Spleen (tissue), 11 donors: ENCODE measurements at regions not wholly inside any gene's neighbourhood (a gene's known extent, or its start where the extent isn't known, plus 50 kb on each side); places are given as distances from the start of the nearest gene placed in this dataset.

Source experiments
- DNase-seq: peaks from one replicate; pipeline ENCODE4 v3.0.0-alpha.2; 2020
- H3K27ac ChIP-seq, 8 donors: fragments of 200-600 bp; sonication (generic) in 7 of 8; 1 replicate in 4 of 8; 2 replicates in 4 of 8; pipeline versions ENCODE4 v1.5.0 to v1.8.0; 2016 to 2021; ENCODE audit warnings: inconsistent platforms in 4 of 8, mild to moderate bottlenecking in 4 of 8, moderate library complexity in 1 of 8
- H3K27me3 ChIP-seq, 7 donors: fragments of 200-600 bp; sonication (generic) in 6 of 7; replicated peaks in 1 of 7; 1 replicate in 4 of 7; 2 replicates in 3 of 7; pipeline versions ENCODE4 v1.5.0 to v1.8.0; 2016 to 2021; ENCODE audit warnings: inconsistent platforms in 3 of 7, mild to moderate bottlenecking in 1 of 7
- H3K36me3 ChIP-seq, 6 donors: fragments of 200-600 bp; sonication (generic) in 5 of 6; 1 replicate in 4 of 6; 2 replicates in 2 of 6; pipeline versions ENCODE4 v1.5.0 to v1.8.0; 2016 to 2021; ENCODE audit warnings: inconsistent platforms in 2 of 6
- H3K4me1 ChIP-seq, 6 donors: fragments of 200-600 bp; sonication (generic) in 5 of 6; 1 replicate in 3 of 6; 2 replicates in 3 of 6; pipeline versions ENCODE4 v1.5.0 to v1.8.0; 2016 to 2021; ENCODE audit warnings: inconsistent platforms in 3 of 6
- H3K4me3 ChIP-seq, 8 donors: fragments of 200-600 bp; sonication (generic) in 7 of 8; 1 replicate in 4 of 8; 2 replicates in 4 of 8; pipeline versions ENCODE4 v1.5.0 to v1.8.0; 2016 to 2021; ENCODE audit warnings: inconsistent platforms in 4 of 8, mild to moderate bottlenecking in 4 of 8, moderate library complexity in 2 of 8
- H3K9me3 ChIP-seq, 8 donors: fragments of 200-600 bp; sonication (generic) in 7 of 8; 1 replicate in 4 of 8; 2 replicates in 4 of 8; pipeline versions ENCODE4 v1.5.0 to v1.8.0; 2016 to 2021; ENCODE audit warnings: inconsistent platforms in 4 of 8
- POLR2A ChIP-seq, 3 donors: fragments of 450-650 bp; IDR thresholded peaks; one replicate each; pipeline ENCODE4 v1.5.1; 2017; ENCODE audit warnings: antibody characterized with exemption in 3 of 3, mild to moderate bottlenecking in 1 of 3
- POLR2AphosphoS5 ChIP-seq, 3 donors: sonication (generic); formaldehyde crosslinking; IDR thresholded peaks; one replicate each; pipeline ENCODE4 v1.5.1; 2017; ENCODE audit warnings: antibody characterized with exemption in 3 of 3
- WGBS, 5 donors: extraction: QIAGEN DNeasy Blood & Tissue Kit in 3 of 5; methylation state at CpG; one replicate each; pipeline versions ENCODE4 v1.1.5 to v1.1.7; 2013 to 2018; 5-methylcytosine and 5-hydroxymethylcytosine counted together
- intact Hi-C: fragments of 100-400 bp; cut with DNase I; formaldehyde crosslinking; loops from one replicate; pipeline ENCODE4 v1.15.0; 2023; ENCODE audit warnings: low total_unique reads
- TF ChIP-seq, protein P1 (sequence below), 11 experiments: fragments of 200-600 bp in 7 of 11; fragments of 450-650 bp in 4 of 11; sonication (generic) in 4 of 11; IDR thresholded peaks in 8 of 11; conservative IDR thresholded peaks in 3 of 11; 1 replicate in 7 of 11; 2 replicates in 4 of 11; pipeline versions ENCODE4 v1.4.0 to v1.8.0; 2016 to 2021; ENCODE audit warnings: antibody characterized with exemption in 11 of 11, inconsistent platforms in 4 of 11, mild to moderate bottlenecking in 1 of 11
- donor health status: healthy with polysubstance abuse.
- donor health status: DM: no; HTN: no; CAD: no; lungs with moderate emphysema.
- donor health status: DM: no; HTN: no; CAD: no.
- donor health status: Bipolar disorder and iron deficiency.
- donor health status: healthy.
- donor health status: DM: no; HTN: no; CAD: no.
- donor health status: DM: yes; HTN: yes; CAD: no.

GRCh38 chr7:81367326-81367931 is 402.4 kb downstream of the HGF start:
- H3K27me3 ChIP-seq, result no peaks in the 10 kb centered on the region
- no peak overlapping the region for H3K27ac ChIP-seq
- no peak for DNase-seq
- no peak for TF ChIP-seq POLR2AphosphoS5 (IDR thresholded peaks at IDR 0.05)
- TF ChIP-seq POLR2A (IDR thresholded peaks at IDR 0.05), result no peak
- TF ChIP-seq, protein P1, sequence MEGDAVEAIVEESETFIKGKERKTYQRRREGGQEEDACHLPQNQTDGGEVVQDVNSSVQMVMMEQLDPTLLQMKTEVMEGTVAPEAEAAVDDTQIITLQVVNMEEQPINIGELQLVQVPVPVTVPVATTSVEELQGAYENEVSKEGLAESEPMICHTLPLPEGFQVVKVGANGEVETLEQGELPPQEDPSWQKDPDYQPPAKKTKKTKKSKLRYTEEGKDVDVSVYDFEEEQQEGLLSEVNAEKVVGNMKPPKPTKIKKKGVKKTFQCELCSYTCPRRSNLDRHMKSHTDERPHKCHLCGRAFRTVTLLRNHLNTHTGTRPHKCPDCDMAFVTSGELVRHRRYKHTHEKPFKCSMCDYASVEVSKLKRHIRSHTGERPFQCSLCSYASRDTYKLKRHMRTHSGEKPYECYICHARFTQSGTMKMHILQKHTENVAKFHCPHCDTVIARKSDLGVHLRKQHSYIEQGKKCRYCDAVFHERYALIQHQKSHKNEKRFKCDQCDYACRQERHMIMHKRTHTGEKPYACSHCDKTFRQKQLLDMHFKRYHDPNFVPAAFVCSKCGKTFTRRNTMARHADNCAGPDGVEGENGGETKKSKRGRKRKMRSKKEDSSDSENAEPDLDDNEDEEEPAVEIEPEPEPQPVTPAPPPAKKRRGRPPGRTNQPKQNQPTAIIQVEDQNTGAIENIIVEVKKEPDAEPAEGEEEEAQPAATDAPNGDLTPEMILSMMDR (IDR thresholded peaks at IDR 0.05 in 8 of 11, conservative IDR thresholded peaks at IDR 0.05 in 3 of 11), result no peak
- no peaks in the 10 kb centered on the region for H3K36me3 ChIP-seq
- 66 to 85% (median 75%) methylated on average over 3 of the region's 3 CpGs for WGBS, 5 donors
- H3K4me1 ChIP-seq, result no peaks in the 10 kb centered on the region
- H3K4me3 ChIP-seq, result no peak overlapping the region
- H3K9me3 ChIP-seq, result no peaks in the 10 kb centered on the region
- intact Hi-C loops, result no loop called here

DNA sequence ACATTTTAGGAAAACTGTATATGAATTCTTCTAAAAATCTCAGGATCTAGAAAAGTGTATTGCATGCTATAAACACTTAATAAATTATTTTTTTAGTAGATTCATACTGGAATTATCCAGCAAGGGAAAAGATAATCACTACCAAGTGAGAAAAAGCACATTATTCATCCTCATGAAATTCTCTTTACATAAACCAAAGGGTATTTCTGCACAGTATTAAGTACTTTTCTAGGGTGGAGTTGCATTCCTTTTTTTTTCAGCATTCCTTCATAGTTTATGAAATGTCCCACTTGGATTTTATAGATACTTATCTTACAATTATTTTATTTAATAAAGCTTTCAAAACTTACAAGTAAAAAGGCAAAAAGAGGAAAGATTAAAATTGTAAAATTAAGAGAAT is 403.3 kb downstream of the HGF start:
- Histone ChIP-seq H3K9me3 (no peaks in the 10 kb centered on the region), H3K4me1 (no peaks in the 10 kb centered on the region), H3K27ac (no peak overlapping the region), H3K36me3 (no peaks in the 10 kb centered on the region), H3K27me3 (no peaks in the 10 kb centered on the region), H3K4me3 (no peak overlapping the region)
- TF ChIP-seq, protein P1 (IDR thresholded peaks at IDR 0.05 in 8 of 11, conservative IDR thresholded peaks at IDR 0.05 in 3 of 11), result no peak
- TF ChIP-seq POLR2AphosphoS5 (IDR thresholded peaks at IDR 0.05), result no peak
- intact Hi-C loops, result no loop called here
- DNase-seq, result no peak

DNA sequence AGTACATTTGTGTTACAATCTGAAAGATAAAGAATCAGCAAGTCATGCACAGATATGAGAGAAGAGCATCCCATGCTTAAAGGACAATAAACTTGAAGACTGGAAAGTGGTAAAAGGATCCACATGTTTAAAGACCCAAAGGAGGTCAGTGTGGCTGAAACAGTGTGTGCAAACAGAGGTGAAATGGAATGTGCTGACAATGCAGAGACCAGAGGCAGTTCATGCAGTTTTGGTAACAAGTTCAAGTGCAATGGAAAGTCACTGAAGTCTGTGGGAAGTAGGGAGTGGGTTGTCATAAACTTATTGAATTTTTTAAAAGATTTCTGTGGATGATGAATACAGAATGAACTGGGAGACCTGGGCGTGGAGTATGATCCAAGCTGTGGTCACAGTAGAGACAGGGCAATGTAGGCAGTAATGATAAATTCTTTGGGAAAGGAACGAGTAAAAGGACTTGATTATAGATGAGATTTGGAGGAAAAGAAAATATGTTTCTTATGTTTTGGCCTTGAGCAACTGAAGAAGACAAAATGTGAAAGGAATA is 408.0 kb downstream of the HGF start:
- 61 to 76% (median 69%) methylated on average over 2 of the region's 2 CpGs for WGBS, 5 donors
- Histone ChIP-seq H3K36me3 (no peaks in the 10 kb centered on the region), H3K4me3 (no peak overlapping the region), H3K4me1 (no peaks in the 10 kb centered on the region), H3K27me3 (no peaks in the 10 kb centered on the region), H3K27ac (no peak overlapping the region), H3K9me3 (no peaks in the 10 kb centered on the region)
- intact Hi-C loops, result no loop called here
- DNase-seq, result no peak
- TF ChIP-seq, protein P1 (IDR thresholded peaks at IDR 0.05 in 8 of 11, conservative IDR thresholded peaks at IDR 0.05 in 3 of 11), result no peak
- TF ChIP-seq POLR2AphosphoS5 (IDR thresholded peaks at IDR 0.05) (no peak), POLR2A (IDR thresholded peaks at IDR 0.05) (no peak)

DNA sequence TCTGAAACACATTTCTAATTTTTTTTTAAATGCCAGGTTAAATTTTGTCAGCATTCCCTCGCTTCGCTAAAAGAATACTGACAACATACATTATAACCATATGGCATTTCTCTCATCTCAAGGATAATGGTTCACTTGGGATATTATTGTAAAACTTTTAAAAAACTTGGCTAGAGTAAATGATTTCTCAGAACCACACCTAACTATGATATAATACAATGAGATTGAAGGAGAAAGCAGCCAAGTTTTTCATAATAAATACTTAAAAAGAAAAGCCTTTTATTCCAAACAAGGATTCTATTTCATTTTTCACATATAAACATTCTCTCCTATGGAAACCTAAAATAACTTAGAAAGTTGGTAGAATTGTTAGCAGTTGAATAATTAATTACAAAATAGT is 413.9 kb downstream of the HGF start:
- Histone ChIP-seq H3K27ac (no peak overlapping the region), H3K27me3 (no peaks in the 10 kb centered on the region), H3K9me3 (peaks cover 0 to 14% (median 0%) of the 10 kb centered on the region in 8 donors), H3K4me3 (no peak overlapping the region), H3K36me3 (no peaks in the 10 kb centered on the region), H3K4me1 (no peaks in the 10 kb centered on the region)
- TF ChIP-seq, protein P1 (IDR thresholded peaks at IDR 0.05 in 8 of 11, conservative IDR thresholded peaks at IDR 0.05 in 3 of 11), result no peak
- no peak for TF ChIP-seq POLR2A (IDR thresholded peaks at IDR 0.05)
- TF ChIP-seq POLR2AphosphoS5 (IDR thresholded peaks at IDR 0.05), result no peak
- WGBS, 5 donors, result 88 to 99% (median 95%) methylated on average over 2 of the region's 2 CpGs
- intact Hi-C loops, result no loop called here
- no peak for DNase-seq
